ENCODE measurements at regions not wholly inside any gene's neighbourhood (a gene's known extent, or its start where the extent isn't known, plus 50 kb on each side); places are given as distances from the start of the nearest gene placed in this dataset.

DNA sequence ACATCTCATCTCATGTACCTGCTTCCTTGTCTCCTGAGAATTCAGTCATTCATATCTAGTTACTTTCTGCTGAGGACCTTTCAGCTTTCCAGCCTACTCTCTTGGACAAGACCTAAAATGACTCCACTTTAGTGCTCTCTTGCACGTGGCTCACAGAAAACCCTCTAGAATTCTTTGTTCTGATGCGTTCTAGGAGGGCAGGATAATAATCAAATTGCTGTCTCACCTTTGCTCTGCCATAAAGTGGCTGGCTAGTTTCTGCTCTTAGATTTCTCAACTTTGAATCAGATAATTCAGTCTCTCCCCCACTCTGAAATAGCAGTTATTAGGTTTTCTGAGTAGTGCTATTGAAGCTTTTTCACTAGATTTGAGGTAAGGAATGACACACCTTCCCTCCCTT, 429.5 kb upstream of the FBXO33 start:
- no peak overlapping the region for H3K27ac ChIP-seq
- no peak for TF ChIP-seq ZFX (IDR thresholded peaks at IDR 0.05; ENCODE audit: borderline replicate concordance)

DNA sequence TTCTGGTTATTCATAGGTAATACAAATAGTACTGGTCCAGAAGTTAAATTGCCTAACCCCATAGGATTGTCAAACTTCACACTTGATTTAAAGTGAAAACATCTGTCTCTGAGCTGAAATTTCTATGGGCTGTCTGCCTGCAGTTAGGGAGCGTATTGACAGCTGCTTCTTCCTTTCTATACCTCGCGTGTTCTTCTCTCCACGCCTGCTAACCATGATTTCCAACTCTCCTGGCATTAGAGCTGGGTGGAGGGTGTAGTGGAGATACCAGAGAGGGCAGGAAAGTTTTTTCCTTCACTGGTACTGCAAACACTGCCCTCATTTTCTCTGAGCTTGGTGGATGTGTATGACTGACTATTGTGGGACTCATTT, 429.0 kb upstream of the FBXO33 start:
- TF ChIP-seq, protein P1, sequence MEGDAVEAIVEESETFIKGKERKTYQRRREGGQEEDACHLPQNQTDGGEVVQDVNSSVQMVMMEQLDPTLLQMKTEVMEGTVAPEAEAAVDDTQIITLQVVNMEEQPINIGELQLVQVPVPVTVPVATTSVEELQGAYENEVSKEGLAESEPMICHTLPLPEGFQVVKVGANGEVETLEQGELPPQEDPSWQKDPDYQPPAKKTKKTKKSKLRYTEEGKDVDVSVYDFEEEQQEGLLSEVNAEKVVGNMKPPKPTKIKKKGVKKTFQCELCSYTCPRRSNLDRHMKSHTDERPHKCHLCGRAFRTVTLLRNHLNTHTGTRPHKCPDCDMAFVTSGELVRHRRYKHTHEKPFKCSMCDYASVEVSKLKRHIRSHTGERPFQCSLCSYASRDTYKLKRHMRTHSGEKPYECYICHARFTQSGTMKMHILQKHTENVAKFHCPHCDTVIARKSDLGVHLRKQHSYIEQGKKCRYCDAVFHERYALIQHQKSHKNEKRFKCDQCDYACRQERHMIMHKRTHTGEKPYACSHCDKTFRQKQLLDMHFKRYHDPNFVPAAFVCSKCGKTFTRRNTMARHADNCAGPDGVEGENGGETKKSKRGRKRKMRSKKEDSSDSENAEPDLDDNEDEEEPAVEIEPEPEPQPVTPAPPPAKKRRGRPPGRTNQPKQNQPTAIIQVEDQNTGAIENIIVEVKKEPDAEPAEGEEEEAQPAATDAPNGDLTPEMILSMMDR (IDR thresholded peaks at IDR 0.05), result no peak
- no peak for TF ChIP-seq ZFX (IDR thresholded peaks at IDR 0.05; ENCODE audit: borderline replicate concordance)
- H3K27ac ChIP-seq, result no peak overlapping the region

DNA sequence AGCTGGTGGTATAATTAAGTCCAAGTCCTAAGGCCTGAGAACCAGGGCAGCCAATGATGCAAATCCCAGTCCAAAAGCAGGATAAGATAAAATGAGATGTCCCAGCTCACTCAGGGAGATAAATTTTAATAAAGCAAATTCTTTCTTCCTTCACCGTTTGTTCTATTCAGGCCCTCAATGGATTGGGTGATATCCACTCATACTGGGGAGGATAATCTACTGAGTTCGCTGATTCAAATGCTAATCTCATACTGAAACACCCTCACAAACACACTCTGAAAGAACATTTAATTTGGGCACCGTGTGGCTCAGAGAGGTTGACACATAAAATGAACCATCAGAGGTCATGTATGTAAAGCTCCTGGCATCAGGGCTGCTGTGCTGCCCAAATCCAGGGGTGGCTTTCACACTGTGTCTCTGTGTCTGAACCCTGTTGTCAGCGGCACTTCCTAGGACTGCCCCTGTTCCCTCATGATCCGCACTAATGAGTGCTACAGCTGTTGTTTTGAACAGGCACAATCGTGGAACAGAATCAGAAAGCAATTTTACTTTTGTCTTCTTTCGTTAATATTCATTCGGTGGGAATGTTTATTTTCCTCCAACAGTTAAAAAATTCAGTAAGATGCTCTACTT, 428.5 kb upstream of the FBXO33 start:
- TF ChIP-seq, protein P1 (IDR thresholded peaks at IDR 0.05), result no peak
- no peak for TF ChIP-seq ZFX (IDR thresholded peaks at IDR 0.05; ENCODE audit: borderline replicate concordance)
- H3K27ac ChIP-seq, result no peak overlapping the region

DNA sequence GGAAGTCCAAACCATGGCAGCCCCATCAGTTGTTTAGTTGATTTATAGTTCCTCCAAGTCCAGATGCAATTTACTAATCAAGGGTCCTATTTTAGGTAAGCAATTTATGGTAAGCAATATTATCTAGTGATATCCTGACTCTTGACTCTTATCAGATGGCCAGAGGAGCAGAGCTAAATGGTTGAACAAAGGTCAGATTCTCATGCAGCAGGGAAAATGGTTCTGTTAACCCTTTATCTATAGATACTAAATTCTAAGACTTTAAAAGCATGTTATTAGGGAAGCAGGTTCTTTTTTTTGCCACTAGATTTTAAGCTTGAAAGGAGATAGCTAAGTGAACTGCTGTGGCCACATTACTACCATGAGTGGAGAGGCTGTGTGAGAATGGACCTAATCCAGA, 427.1 kb upstream of the FBXO33 start:
- H3K27ac ChIP-seq, result no peak overlapping the region
- TF ChIP-seq ZFX (IDR thresholded peaks at IDR 0.05; ENCODE audit: borderline replicate concordance), result no peak
- TF ChIP-seq, protein P1 (IDR thresholded peaks at IDR 0.05), result no peak

DNA sequence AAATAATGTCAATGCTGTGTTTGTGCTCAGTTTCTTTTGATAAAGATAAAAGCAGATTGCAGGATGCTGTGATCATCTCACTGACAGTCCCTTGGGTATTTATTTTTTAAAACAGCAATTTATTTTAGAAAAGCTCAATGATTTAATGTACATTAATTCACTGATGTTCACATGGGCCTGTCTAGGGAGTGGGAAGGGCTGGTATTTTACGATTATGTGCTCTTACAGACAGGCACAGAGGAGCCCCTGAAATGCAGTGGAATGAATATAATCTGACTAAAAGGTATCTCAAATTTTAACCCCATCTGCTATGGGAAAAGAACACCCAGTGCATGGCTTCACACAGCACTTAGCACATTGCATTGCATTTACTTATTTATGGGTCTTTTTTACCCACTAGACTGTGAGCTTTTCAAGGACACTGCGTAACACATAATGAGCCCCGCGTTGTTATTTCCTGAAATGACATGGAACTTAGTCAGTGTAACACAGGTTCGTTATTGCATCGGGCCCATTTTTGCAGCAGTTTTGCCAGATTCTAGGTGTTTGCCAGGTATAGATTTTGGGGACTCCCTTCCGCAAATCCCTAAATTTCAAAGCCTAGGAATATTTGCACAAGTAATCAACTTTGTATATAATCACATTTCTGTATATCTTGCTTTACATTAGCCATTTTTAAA, 425.3 kb upstream of the FBXO33 start:
- no peak for TF ChIP-seq ZFX (IDR thresholded peaks at IDR 0.05; ENCODE audit: borderline replicate concordance)
- TF ChIP-seq, protein P1 (IDR thresholded peaks at IDR 0.05), result no peak
- H3K27ac ChIP-seq, result no peak overlapping the region

DNA sequence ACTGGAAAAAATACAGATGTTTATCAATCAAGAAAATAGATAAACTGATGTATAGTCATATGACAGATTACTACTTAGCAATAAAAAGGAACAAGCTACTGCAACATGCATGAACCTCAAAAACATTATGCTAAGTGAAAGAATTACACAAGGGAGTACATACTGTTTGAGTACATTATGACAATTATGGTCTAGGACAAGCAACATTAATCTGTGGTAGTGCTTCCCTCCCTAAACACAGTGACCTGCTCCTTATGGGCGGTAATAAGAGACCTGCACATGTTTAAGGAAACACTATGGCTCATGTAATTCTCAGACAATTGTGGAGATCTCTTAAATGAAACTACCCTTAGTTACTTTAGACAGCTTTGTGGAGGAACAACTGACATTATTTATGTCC, 421.2 kb upstream of the FBXO33 start:
- TF ChIP-seq, protein P1 (IDR thresholded peaks at IDR 0.05), result no peak
- TF ChIP-seq ZFX (IDR thresholded peaks at IDR 0.05; ENCODE audit: borderline replicate concordance), result no peak
- no peak overlapping the region for H3K27ac ChIP-seq

DNA sequence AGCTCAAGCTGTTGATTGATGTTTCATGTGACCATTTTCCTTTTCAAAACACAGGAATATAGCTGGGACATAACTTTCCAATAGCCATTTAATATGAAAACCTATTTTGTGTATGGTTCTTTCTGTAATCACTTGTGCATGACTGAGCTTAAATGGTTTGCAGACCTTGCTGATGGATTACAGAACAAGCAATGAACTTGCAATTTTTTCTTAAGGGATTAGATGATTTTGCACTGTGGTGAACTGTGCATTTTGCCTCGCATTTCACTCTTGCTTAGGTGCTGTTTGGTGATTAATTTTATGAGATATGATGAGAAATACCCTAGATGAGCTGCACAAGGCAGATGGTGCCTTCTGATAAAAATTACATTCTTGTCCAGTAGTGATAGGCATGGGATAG, 419.0 kb upstream of the FBXO33 start:
- H3K27ac ChIP-seq, result no peak overlapping the region
- TF ChIP-seq ZFX (IDR thresholded peaks at IDR 0.05; ENCODE audit: borderline replicate concordance), result no peak
- TF ChIP-seq, protein P1 (IDR thresholded peaks at IDR 0.05), result no peak

All from 22Rv1 (cell line).